ENCODE measurements at regions not wholly inside any gene's neighbourhood (a gene's known extent, or its start where the extent isn't known, plus 50 kb on each side); places are given as distances from the start of the nearest gene placed in this dataset.

DNA sequence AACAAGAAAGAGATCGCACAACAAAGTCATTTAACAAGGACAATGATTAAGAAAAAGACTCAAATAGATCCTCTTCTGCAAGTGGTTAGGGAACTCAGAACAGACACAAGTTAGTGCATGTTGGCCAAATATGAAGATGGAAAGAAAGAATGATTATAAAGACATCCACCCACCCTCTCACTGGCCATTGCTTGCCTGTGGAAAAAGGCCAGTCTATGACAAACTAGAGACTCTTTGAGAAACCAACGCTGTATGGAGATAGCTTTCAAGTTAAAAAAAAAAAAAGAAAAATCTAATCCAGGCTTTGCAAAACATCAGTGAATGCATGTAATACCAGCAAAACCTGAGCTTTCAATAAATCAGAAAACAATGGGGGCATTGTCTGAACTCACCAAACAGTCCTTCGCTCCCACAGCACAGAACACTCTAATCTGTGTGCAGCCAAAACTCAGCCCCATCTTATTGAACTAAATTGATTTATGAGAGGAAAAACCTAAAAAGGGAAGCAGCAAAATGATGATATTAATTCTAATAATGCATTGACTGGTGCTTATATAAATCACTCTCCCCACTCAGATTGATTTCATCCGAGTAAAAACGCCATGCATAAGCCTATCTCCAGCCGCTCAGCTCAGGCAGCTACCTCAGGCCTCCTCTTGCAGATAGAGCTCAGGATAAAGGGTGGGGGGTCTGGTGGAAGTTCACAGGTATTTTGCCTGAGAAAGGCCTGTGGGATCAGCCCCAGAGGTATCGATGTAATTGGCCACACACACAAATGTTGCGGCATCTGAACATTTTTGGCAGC, 547.1 kb downstream of the CCDC171 start:
- POLR2A ChIA-PET (ENCODE audit: unreplicated experiment): interaction anchor here (0.6 to 0.7 kb wide), 2 partner anchors 25 to 946 kb away, joined by 5 to 6 read pairs; no protein-coding TSS in a partner anchor
- no peaks in the 10 kb centered on the region for H4K20me1 ChIP-seq (ENCODE audit: insufficient read depth)
- H3K4me1 ChIP-seq (replicated peaks; ENCODE audit: insufficient read depth): no peaks in the 10 kb centered on the region
- CTCF ChIA-PET: no interaction called here
- no peak overlapping the region for H2AFZ ChIP-seq
- H3K27me3 ChIP-seq (ENCODE audit: insufficient read depth, low read depth): no peaks in the 10 kb centered on the region
- no peaks in the 10 kb centered on the region for H3K9me2 ChIP-seq (ENCODE audit: insufficient read depth)
- no peak overlapping the region for H3K4me2 ChIP-seq
- TF ChIP-seq EZH2 (IDR thresholded peaks at IDR 0.05; ENCODE audit: low read depth): no peak
- TF ChIP-seq, protein P1, sequence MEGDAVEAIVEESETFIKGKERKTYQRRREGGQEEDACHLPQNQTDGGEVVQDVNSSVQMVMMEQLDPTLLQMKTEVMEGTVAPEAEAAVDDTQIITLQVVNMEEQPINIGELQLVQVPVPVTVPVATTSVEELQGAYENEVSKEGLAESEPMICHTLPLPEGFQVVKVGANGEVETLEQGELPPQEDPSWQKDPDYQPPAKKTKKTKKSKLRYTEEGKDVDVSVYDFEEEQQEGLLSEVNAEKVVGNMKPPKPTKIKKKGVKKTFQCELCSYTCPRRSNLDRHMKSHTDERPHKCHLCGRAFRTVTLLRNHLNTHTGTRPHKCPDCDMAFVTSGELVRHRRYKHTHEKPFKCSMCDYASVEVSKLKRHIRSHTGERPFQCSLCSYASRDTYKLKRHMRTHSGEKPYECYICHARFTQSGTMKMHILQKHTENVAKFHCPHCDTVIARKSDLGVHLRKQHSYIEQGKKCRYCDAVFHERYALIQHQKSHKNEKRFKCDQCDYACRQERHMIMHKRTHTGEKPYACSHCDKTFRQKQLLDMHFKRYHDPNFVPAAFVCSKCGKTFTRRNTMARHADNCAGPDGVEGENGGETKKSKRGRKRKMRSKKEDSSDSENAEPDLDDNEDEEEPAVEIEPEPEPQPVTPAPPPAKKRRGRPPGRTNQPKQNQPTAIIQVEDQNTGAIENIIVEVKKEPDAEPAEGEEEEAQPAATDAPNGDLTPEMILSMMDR (conservative IDR thresholded peaks at IDR 0.05): no peak
- no peaks in the 10 kb centered on the region for H3K9me3 ChIP-seq (ENCODE audit: insufficient read depth, low read depth)
- no peak for DNase-seq
- H3K79me2 ChIP-seq (ENCODE audit: low read depth): no peaks in the 10 kb centered on the region
- no peak overlapping the region for H3K27ac ChIP-seq
- no peaks in the 10 kb centered on the region for H3F3A ChIP-seq (ENCODE audit: insufficient read depth, low read depth)
- H3K4me3 ChIP-seq: no peak overlapping the region
- no TSS peak for BruUV-seq (replicated peaks)
- H3K36me3 ChIP-seq (ENCODE audit: low read depth): no peaks in the 10 kb centered on the region
- intact Hi-C loops (cut with micrococcal nuclease; ENCODE audit: unreplicated experiment): no loop called here

DNA sequence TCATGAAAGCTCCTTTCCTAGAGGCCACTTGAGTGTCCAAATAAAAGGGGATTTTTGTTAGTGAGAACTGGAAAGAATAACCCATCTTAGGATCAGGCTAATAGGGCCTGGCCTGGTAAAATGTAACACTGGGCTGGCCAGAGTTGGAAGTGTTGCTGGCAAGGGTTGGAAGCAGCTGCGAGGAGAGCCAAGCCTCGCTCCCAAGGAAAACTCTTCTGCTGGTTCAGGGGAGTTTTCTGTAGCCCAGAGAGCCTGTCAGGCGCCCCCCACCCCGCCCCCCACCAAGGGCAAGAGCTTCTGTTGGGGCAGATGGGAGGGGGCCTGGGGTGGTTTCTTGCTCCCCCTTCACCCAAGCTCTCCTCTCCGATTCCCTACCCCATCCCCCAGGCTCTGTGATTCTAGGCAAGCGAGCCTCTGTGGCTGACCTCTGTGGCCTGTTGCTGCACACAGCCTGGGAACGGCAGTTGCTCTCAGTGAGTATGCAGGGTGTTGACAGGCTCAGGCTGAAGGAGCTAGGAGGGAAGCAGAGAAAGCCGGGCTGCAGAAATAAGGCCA, 547.8 kb downstream of the CCDC171 start:
- no peaks in the 10 kb centered on the region for H3F3A ChIP-seq (ENCODE audit: insufficient read depth, low read depth)
- H3K79me2 ChIP-seq (ENCODE audit: low read depth): no peaks in the 10 kb centered on the region
- DNase-seq: no peak
- ChIA-PET POLR2A (ENCODE audit: unreplicated experiment) (interaction anchor here (0.6 to 0.7 kb wide), 2 partner anchors 24 to 945 kb away, joined by 5 to 6 read pairs; no protein-coding TSS in a partner anchor), CTCF (no interaction called here)
- no peaks in the 10 kb centered on the region for H4K20me1 ChIP-seq (ENCODE audit: insufficient read depth)
- H3K36me3 ChIP-seq (ENCODE audit: low read depth): no peaks in the 10 kb centered on the region
- H3K9me2 ChIP-seq (ENCODE audit: insufficient read depth): no peaks in the 10 kb centered on the region
- H2AFZ ChIP-seq: no peak overlapping the region
- no peaks in the 10 kb centered on the region for H3K9me3 ChIP-seq (ENCODE audit: insufficient read depth, low read depth)
- H3K4me3 ChIP-seq: no peak overlapping the region
- no peaks in the 10 kb centered on the region for H3K4me1 ChIP-seq (replicated peaks; ENCODE audit: insufficient read depth)
- H3K4me2 ChIP-seq: no peak overlapping the region
- no peak overlapping the region for H3K27ac ChIP-seq
- intact Hi-C loops (cut with micrococcal nuclease; ENCODE audit: unreplicated experiment): no loop called here
- no peak for TF ChIP-seq EZH2 (IDR thresholded peaks at IDR 0.05; ENCODE audit: low read depth)
- TF ChIP-seq, protein P1 (conservative IDR thresholded peaks at IDR 0.05): no peak
- no peaks in the 10 kb centered on the region for H3K27me3 ChIP-seq (ENCODE audit: insufficient read depth, low read depth)
- no TSS peak for BruUV-seq (replicated peaks)

GRCh38 chr9:16102154-16102553, 549.3 kb downstream of the CCDC171 start:
- Histone ChIP-seq H3K4me3 (no peak overlapping the region), H3K36me3 (ENCODE audit: low read depth) (no peaks in the 10 kb centered on the region), H3K27me3 (ENCODE audit: insufficient read depth, low read depth) (no peaks in the 10 kb centered on the region), H4K20me1 (ENCODE audit: insufficient read depth) (no peaks in the 10 kb centered on the region), H3K79me2 (ENCODE audit: low read depth) (no peaks in the 10 kb centered on the region), H3K9me3 (ENCODE audit: insufficient read depth, low read depth) (no peaks in the 10 kb centered on the region), H3K4me1 (replicated peaks; ENCODE audit: insufficient read depth) (no peaks in the 10 kb centered on the region), H3K4me2 (no peak overlapping the region), H2AFZ (no peak overlapping the region), H3F3A (ENCODE audit: insufficient read depth, low read depth) (no peaks in the 10 kb centered on the region), H3K27ac (no peak overlapping the region), H3K9me2 (ENCODE audit: insufficient read depth) (no peaks in the 10 kb centered on the region)
- no TSS peak for BruUV-seq (replicated peaks)
- POLR2A ChIA-PET (ENCODE audit: unreplicated experiment): no interaction called here
- DNase-seq: no peak
- no peak for TF ChIP-seq EZH2 (IDR thresholded peaks at IDR 0.05; ENCODE audit: low read depth)
- TF ChIP-seq, protein P1 (conservative IDR thresholded peaks at IDR 0.05): no peak
- CTCF ChIA-PET: interaction anchor here (0.7 kb wide), 1 partner anchor 11 kb away, joined by 3 read pairs; no protein-coding TSS in a partner anchor
- intact Hi-C loops (cut with micrococcal nuclease; ENCODE audit: unreplicated experiment): no loop called here
